Hepatocyte (in vitro differentiated cells): ENCODE measurements at regions not wholly inside any gene's neighbourhood (a gene's known extent, or its start where the extent isn't known, plus 50 kb on each side); places are given as distances from the start of the nearest gene placed in this dataset.

ENCODE experiments used
- DNase-seq: peaks from one replicate; pipeline ENCODE4 v3.0.0-alpha.2; 2016; ENCODE audit warnings: low spot score
- H2AFZ ChIP-seq: fragments of 200-600 bp; sonication (generic); 2 replicates; pipeline ENCODE4 v1.6.0; 2016; ENCODE audit warnings: antibody characterized with exemption, mild to moderate bottlenecking
- H3K27ac ChIP-seq: fragments of 200-600 bp; sonication (generic); 2 replicates; pipeline ENCODE4 v1.5.1; 2016; ENCODE audit warnings: mild to moderate bottlenecking
- H3K27me3 ChIP-seq: fragments of 200-600 bp; sonication (generic); 2 replicates; pipeline ENCODE4 v1.6.1; 2016
- H3K36me3 ChIP-seq: fragments of 200-600 bp; sonication (generic); replicated peaks from 2 replicates; pipeline ENCODE4 v1.5.1; 2016; ENCODE audit warnings: low read depth; ENCODE audit not compliant: insufficient read depth
- H3K4me1 ChIP-seq: fragments of 200-600 bp; sonication (generic); 2 replicates; pipeline ENCODE4 v1.5.1; 2016; ENCODE audit warnings: mild to moderate bottlenecking, moderate library complexity; ENCODE audit not compliant: insufficient read depth
- H3K4me2 ChIP-seq: fragments of 200-600 bp; sonication (generic); 2 replicates; pipeline ENCODE4 v1.6.0; 2016
- H3K4me3 ChIP-seq: fragments of 200-600 bp; sonication (generic); 2 replicates; pipeline ENCODE4 v1.5.1; 2016; ENCODE audit warnings: mild to moderate bottlenecking
- H3K79me2 ChIP-seq: fragments of 200-600 bp; sonication (generic); 2 replicates; pipeline ENCODE4 v1.6.0; 2017; ENCODE audit warnings: mild to moderate bottlenecking
- H3K9me2 ChIP-seq: fragments of 200-600 bp; sonication (generic); replicated peaks from 2 replicates; pipeline ENCODE4 v1.6.0; 2017; ENCODE audit warnings: mild to moderate bottlenecking; ENCODE audit not compliant: insufficient read depth
- H3K9me3 ChIP-seq: fragments of 200-600 bp; sonication (generic); 2 replicates; pipeline ENCODE4 v1.5.1; 2016; ENCODE audit warnings: low read depth, mild to moderate bottlenecking
- H4K20me1 ChIP-seq: fragments of 200-600 bp; sonication (generic); 2 replicates; pipeline ENCODE4 v1.6.0; 2016; ENCODE audit warnings: mild to moderate bottlenecking; ENCODE audit not compliant: insufficient read depth, poor library complexity, severe bottlenecking
- EZH2 ChIP-seq: fragments of 200-600 bp; sonication (generic); IDR thresholded peaks from 2 replicates; pipeline ENCODE4 v1.6.1; 2016; ENCODE audit warnings: antibody characterized with exemption, mild to moderate bottlenecking, borderline replicate concordance
- EZH2phosphoT487 ChIP-seq: fragments of 200-600 bp; sonication (generic); IDR thresholded peaks from one replicate; pipeline ENCODE4 v1.6.1; 2018; ENCODE audit warnings: antibody characterized with exemption, mild to moderate bottlenecking, low read depth, moderate library complexity; ENCODE audit not compliant: unreplicated experiment, severe bottlenecking
- WGBS: methylation state at CpG from one replicate; pipeline ENCODE4 v1.1.6; 2016; ENCODE audit warnings: low lambda C conversion rate; ENCODE audit errors: missing lambda C conversion rate; 5-methylcytosine and 5-hydroxymethylcytosine counted together
- TF ChIP-seq, protein P1 (sequence below): fragments of 200-600 bp; sonication (generic); IDR thresholded peaks from 2 replicates; pipeline ENCODE4 v1.5.1; 2016; ENCODE audit warnings: antibody characterized with exemption, mild to moderate bottlenecking; ENCODE audit not compliant: poor library complexity

DNA sequence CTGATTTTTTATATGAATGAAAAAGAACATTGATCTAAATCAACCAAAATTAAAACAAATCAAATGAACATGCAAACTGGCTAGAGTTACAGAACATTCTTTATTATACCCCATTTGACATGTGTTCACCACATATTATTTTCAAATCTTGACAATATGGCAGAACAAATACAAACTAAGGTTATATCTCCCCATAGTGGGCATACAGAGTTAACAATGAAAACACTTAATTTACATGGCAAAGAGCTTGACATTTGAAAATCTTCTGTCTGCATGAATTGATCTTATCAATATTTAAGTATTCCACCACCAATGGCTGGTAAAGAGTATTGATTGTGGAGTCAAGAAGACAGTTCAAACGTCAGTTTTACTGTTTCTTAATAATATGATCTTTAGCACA lies 197.9 kb upstream of the ANO3 start:
- H3K4me1 ChIP-seq = no peaks in the 10 kb centered on the region
- no peak overlapping the region for H2AFZ ChIP-seq
- H3K4me2 ChIP-seq = no peak overlapping the region
- no peaks in the 10 kb centered on the region for H3K79me2 ChIP-seq
- no peak for DNase-seq
- H3K27ac ChIP-seq = no peak overlapping the region
- H3K27me3 ChIP-seq = no peaks in the 10 kb centered on the region
- no peaks in the 10 kb centered on the region for H4K20me1 ChIP-seq
- 72% methylated on average over 1 of the region's 1 CpG for WGBS
- H3K36me3 ChIP-seq = no peaks in the 10 kb centered on the region
- TF ChIP-seq, protein P1, sequence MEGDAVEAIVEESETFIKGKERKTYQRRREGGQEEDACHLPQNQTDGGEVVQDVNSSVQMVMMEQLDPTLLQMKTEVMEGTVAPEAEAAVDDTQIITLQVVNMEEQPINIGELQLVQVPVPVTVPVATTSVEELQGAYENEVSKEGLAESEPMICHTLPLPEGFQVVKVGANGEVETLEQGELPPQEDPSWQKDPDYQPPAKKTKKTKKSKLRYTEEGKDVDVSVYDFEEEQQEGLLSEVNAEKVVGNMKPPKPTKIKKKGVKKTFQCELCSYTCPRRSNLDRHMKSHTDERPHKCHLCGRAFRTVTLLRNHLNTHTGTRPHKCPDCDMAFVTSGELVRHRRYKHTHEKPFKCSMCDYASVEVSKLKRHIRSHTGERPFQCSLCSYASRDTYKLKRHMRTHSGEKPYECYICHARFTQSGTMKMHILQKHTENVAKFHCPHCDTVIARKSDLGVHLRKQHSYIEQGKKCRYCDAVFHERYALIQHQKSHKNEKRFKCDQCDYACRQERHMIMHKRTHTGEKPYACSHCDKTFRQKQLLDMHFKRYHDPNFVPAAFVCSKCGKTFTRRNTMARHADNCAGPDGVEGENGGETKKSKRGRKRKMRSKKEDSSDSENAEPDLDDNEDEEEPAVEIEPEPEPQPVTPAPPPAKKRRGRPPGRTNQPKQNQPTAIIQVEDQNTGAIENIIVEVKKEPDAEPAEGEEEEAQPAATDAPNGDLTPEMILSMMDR = no peak
- no peak for TF ChIP-seq EZH2
- no peak for TF ChIP-seq EZH2phosphoT487
- H3K9me2 ChIP-seq = no peaks in the 10 kb centered on the region
- no peak overlapping the region for H3K4me3 ChIP-seq
- H3K9me3 ChIP-seq = no peaks in the 10 kb centered on the region

DNA sequence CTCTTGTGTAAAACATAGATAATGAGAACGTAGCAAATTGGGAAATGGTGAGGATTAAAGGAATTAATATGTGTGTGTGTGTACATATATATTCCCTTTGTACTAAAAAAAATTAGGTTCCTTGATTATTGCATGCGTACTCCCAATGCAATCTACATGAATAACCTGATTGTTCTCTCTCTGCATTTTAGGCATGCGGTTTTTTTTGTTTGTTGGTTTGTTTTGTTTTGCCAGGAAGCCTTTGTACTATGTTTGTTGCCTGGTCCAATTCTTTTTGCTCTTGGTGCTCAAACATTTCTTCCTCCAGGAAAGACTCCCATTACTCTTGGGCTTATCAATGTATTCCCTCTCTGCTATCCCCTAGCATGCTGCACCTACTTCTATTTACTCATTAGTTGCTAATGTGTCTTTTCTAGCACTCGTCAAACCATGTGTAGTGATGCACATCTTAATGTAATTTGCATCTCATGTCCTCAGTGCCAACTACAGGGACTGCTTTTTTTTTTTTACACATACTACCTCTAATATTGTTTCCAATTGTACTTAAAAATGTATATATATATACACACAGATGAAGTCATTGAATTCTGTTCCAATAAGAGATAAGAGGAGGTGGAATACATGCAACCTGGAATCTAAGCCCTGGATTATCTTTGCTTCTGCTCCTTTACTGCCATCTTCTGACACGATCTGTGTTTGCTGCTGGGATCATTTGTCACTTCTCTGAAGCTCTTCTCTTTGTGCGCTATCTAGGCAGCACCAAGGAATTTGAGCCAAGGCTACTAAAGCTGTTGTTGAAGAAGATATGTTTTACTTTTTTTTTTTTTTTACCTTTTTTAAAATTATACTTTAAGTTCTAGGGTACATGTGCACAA lies 197.2 kb upstream of the ANO3 start:
- no peaks in the 10 kb centered on the region for H3K9me2 ChIP-seq
- H3K27ac ChIP-seq = no peak overlapping the region
- H3K4me3 ChIP-seq = no peak overlapping the region
- H3K4me1 ChIP-seq = no peaks in the 10 kb centered on the region
- 62% methylated on average over 6 of the region's 6 CpGs for WGBS
- H2AFZ ChIP-seq = no peak overlapping the region
- peak; percentile 25 for DNase-seq
- no peaks in the 10 kb centered on the region for H4K20me1 ChIP-seq
- no peaks in the 10 kb centered on the region for H3K79me2 ChIP-seq
- TF ChIP-seq EZH2 (no peak), EZH2phosphoT487 (no peak)
- TF ChIP-seq, protein P1 = peak; percentile 49
- no peaks in the 10 kb centered on the region for H3K36me3 ChIP-seq
- no peak overlapping the region for H3K4me2 ChIP-seq
- H3K27me3 ChIP-seq = no peaks in the 10 kb centered on the region
- no peaks in the 10 kb centered on the region for H3K9me3 ChIP-seq

DNA sequence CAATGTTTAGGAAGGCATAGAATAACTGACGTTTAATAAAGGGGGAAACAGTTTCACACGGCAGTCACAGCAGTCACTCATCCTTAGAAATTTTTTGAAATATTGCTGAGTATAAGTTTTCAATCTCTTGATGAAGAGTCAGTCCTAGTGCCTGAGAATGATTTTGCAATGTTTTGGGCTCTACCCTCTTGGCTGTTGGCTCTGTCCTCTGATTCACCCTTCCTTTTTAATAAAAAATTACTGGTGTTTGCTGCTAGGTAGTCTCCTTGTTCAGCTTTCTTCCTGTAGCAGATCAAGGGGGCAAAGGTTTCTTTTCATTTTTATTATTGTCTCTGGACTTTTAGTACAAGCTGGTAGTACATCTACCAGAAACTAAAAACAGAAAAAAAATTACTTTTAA lies 194.3 kb upstream of the ANO3 start:
- H3K27ac ChIP-seq = no peak overlapping the region
- no peaks in the 10 kb centered on the region for H3K79me2 ChIP-seq
- no peaks in the 10 kb centered on the region for H3K9me2 ChIP-seq
- no peaks in the 10 kb centered on the region for H3K36me3 ChIP-seq
- no peak overlapping the region for H3K4me3 ChIP-seq
- no peaks in the 10 kb centered on the region for H3K4me1 ChIP-seq
- no peaks in the 10 kb centered on the region for H3K9me3 ChIP-seq
- H3K4me2 ChIP-seq = no peak overlapping the region
- TF ChIP-seq, protein P1 = no peak
- TF ChIP-seq EZH2 = no peak
- TF ChIP-seq EZH2phosphoT487 = no peak
- H2AFZ ChIP-seq = no peak overlapping the region
- DNase-seq = no peak
- H3K27me3 ChIP-seq = no peaks in the 10 kb centered on the region
- no peaks in the 10 kb centered on the region for H4K20me1 ChIP-seq
- 94% methylated on average over 2 of the region's 2 CpGs for WGBS
